ENCODE measurements at regions not wholly inside any gene's neighbourhood (a gene's known extent, or its start where the extent isn't known, plus 50 kb on each side); places are given as distances from the start of the nearest gene placed in this dataset.

DNA sequence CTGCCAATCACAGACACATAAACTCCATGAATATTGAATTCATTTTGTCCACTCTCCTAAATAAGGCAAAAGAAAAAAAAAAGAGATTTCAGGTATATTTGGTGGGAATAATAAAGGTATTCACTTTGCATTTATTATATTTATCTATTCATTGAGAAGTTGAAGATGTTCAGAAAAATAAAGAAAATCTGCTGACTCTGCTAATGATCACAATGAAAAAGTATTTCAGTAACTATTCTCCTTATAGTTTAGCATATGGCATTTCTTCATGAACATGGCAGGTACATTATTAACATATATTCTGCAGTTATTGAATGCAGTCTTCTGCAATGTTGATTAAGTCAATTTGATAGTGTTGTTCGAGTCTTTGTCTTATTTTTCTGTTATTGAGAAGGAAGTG is 202.5 kb upstream of the ANKRD50 start:
- no peaks in the 10 kb centered on the region for H3K9me3 ChIP-seq (ENCODE audit: control insufficient read depth, low read length)
- H3K4me1 ChIP-seq (ENCODE audit: control insufficient read depth, insufficient read depth, low read length) = no peaks in the 10 kb centered on the region
- no peak for DNase-seq
- H3K4me3 ChIP-seq (ENCODE audit: low read length) = no peak overlapping the region
- WGBS = 73% methylated on average over 1 of the region's 1 CpG
- no peaks in the 10 kb centered on the region for H3K27me3 ChIP-seq (ENCODE audit: control insufficient read depth, insufficient read depth)
- no peak overlapping the region for H3K27ac ChIP-seq (ENCODE audit: low read length)
- intact Hi-C loops (cut with DNase I) = no loop called here
- no peak for ATAC-seq

DNA sequence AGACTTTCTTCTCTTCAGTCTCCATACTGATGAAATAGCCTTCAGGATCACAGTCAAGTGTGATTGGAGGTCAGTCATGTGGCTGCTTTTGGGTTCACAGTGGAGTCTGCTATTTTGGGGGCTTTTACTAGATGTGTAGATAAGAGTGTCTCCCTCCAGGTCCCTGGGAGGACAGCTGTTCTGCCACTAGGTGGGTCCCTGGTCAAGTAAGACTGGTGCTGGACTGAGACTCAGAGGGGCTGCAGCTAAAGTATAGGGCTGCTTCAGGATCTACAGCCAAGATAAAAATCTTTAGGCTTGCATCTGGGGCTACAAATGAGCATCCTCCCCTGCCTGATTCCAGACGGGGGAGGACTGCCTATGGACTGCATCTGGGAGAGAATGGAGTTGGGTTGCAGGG is 200.7 kb upstream of the ANKRD50 start:
- 97% methylated on average over 1 of the region's 1 CpG for WGBS
- Histone ChIP-seq H3K4me1 (ENCODE audit: control insufficient read depth, insufficient read depth, low read length) (no peaks in the 10 kb centered on the region), H3K9me3 (ENCODE audit: control insufficient read depth, low read length) (no peaks in the 10 kb centered on the region), H3K27ac (ENCODE audit: low read length) (no peak overlapping the region), H3K27me3 (ENCODE audit: control insufficient read depth, insufficient read depth) (no peaks in the 10 kb centered on the region), H3K4me3 (ENCODE audit: low read length) (no peak overlapping the region)
- intact Hi-C loops (cut with DNase I) = no loop called here
- DNase-seq (peak in 1 of 3 donors; percentile 23), ATAC-seq (no peak)

DNA sequence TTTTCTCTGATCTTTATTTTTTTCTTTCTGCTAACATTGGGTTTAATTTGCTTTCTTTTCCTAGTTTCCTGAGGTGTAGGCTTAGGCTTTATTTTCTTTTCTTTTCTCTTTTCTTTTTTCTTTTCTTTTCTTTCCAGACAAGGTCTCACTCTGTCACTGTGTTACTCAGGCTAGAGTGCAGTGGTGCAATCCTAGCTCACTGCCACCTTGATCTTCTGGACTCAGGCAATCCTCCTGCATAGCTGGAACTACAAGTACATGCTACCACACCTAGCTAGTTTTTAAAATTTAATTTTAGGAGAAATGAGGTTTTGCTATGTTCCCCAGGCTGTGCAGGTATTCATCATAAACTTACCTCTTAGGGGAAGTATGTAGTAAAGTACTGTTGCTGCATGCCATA is 197.8 kb upstream of the ANKRD50 start:
- Histone ChIP-seq H3K27ac (ENCODE audit: low read length) (no peak overlapping the region), H3K9me3 (ENCODE audit: control insufficient read depth, low read length) (no peaks in the 10 kb centered on the region), H3K4me1 (ENCODE audit: control insufficient read depth, insufficient read depth, low read length) (no peaks in the 10 kb centered on the region), H3K4me3 (ENCODE audit: low read length) (no peak overlapping the region), H3K27me3 (ENCODE audit: control insufficient read depth, insufficient read depth) (no peaks in the 10 kb centered on the region)
- ATAC-seq = no peak
- no peak for DNase-seq
- intact Hi-C loops (cut with DNase I) = no loop called here

DNA sequence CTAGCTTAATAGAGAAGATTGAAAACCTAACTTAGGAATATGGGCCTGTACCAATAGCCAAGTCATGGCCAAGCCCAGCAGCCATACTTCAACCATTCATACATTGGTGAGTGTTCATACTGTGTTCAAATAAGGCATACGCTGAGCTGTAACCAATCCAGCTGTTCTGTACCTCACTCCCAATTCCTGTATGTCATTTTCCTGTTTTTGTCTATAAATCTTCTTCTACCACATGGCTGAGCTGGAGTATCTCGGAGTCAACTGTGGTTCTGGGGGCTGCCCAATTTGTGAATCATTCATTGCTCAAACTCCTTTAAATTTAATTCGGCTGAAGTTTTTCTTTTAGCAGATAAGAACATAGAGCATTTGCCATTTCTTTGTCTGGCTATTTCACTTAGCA is 195.3 kb upstream of the ANKRD50 start:
- intact Hi-C loops (cut with DNase I) = no loop called here
- ATAC-seq = no peak
- WGBS = 67% methylated on average over 3 of the region's 3 CpGs

DNA sequence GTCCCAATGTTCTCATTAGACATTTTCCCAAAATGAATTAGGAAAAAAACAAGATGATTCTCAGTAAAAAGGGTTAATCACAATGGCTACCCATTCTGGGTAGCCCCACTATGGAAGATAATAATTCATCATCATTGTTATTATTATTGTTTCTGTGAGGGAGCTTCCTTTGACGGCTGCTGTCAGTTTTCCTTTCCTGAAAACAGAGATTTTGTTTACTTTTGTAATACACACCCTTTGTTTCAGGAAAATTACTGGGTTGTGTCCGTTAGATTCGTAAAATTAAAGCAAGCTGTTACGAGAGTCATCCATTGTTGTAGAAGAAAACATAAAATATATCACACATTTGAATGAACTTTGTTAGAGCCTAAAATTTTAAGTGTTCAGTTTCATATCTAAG is 192.9 kb upstream of the ANKRD50 start:
- DNase-seq (no peak), ATAC-seq (no peak)
- Histone ChIP-seq H3K27ac (ENCODE audit: low read length) (no peak overlapping the region), H3K4me3 (ENCODE audit: low read length) (no peak overlapping the region), H3K9me3 (ENCODE audit: control insufficient read depth, low read length) (no peaks in the 10 kb centered on the region), H3K4me1 (ENCODE audit: control insufficient read depth, insufficient read depth, low read length) (no peaks in the 10 kb centered on the region), H3K27me3 (ENCODE audit: control insufficient read depth, insufficient read depth) (no peaks in the 10 kb centered on the region)
- 56% methylated on average over 4 of the region's 4 CpGs for WGBS
- intact Hi-C loops (cut with DNase I) = no loop called here

More for the DNA sequence above, 195.3 kb upstream of the ANKRD50 start:
- Histone ChIP-seq H3K9me3 (ENCODE audit: control insufficient read depth, low read length) (no peaks in the 10 kb centered on the region), H3K4me3 (ENCODE audit: low read length) (no peak overlapping the region), H3K27ac (ENCODE audit: low read length) (no peak overlapping the region), H3K4me1 (ENCODE audit: control insufficient read depth, insufficient read depth, low read length) (no peaks in the 10 kb centered on the region), H3K27me3 (ENCODE audit: control insufficient read depth, insufficient read depth) (no peaks in the 10 kb centered on the region)
- no peak for DNase-seq

DNA sequence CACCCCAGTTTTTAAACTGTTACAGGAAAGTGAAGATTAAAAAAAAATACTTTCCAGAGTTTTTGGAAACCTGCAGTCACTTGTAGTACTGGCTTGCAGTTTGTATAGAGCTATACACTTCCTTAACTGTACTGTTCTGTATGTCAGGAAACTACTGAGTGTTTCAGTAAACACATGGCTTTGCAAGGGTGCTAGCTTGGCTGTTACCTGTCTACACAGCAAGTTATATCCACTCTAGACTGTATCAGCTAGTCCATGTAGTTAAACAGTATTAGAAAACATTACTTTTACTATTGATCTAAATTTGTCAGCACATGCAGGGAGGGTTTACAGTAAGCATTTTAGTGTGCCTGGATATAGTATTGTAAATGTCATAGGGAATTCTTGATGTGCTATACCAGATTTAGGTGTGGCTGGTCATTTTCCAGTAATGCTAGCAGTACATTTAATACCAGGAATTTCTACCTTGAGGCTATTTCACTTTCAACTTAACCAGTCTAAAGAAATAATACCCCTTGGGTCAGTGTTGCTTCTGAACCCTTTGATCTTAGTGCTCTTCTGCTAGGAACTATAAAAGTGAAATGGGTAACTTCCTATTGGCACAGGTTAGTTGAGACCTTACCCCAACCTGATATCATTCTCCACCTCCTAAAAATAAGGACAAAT is 192.3 kb upstream of the ANKRD50 start:
- Histone ChIP-seq H3K27me3 (ENCODE audit: control insufficient read depth, insufficient read depth) (no peaks in the 10 kb centered on the region), H3K4me1 (ENCODE audit: control insufficient read depth, insufficient read depth, low read length) (no peaks in the 10 kb centered on the region), H3K27ac (ENCODE audit: low read length) (no peak overlapping the region), H3K4me3 (ENCODE audit: low read length) (no peak overlapping the region), H3K9me3 (ENCODE audit: control insufficient read depth, low read length) (no peaks in the 10 kb centered on the region)
- no peak for DNase-seq
- ATAC-seq = peak in 1 of 2 donors; percentile 32
- intact Hi-C loops (cut with DNase I) = no loop called here

DNA sequence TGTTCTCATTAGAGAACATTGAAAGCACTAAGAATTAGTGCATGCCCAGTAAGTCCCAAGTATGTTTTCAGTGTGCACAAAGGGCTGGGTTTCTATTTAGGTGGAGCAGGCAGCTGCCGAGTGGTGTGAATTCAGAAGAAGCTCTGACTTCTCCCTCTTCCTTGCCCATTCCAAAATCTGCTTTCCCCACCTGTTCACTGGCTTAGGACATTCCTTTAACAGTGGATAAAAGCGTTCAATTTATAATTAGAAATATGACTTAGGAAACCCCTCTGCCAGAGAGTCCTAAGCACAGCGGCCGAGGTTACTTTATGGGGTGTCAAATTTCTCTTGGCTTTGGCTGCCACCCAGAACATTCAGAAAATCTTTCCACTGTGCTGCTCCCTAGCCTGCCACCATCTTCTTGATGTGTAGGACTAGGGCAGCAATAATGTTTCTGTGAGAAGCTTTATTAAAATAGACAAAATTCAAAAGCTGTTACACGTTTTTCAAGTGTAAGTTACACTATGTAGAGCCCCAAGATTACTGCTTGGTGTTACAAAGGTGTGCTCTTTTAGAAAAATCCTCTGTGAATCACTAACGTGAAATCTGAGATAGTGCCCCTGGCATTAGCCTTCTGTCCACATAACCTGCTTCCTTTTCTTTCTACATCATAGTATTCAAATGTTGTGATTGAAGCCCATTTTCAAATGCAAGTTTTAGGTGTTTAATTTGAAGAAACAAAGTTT is 191.6 kb upstream of the ANKRD50 start:
- intact Hi-C loops (cut with DNase I) = no loop called here
- H3K27me3 ChIP-seq (ENCODE audit: control insufficient read depth, insufficient read depth) = no peaks in the 10 kb centered on the region
- H3K9me3 ChIP-seq (ENCODE audit: control insufficient read depth, low read length) = no peaks in the 10 kb centered on the region
- DNase-seq (peak; percentile 29 to 56 (median 34)), ATAC-seq (peak; percentile 96 to 97)
- peak overlapping the region; percentile 30 for H3K27ac ChIP-seq (ENCODE audit: low read length)
- peak overlapping the region; percentile 14 for H3K4me3 ChIP-seq (ENCODE audit: low read length)
- H3K4me1 ChIP-seq (ENCODE audit: control insufficient read depth, insufficient read depth, low read length) = no peaks in the 10 kb centered on the region
- 26% methylated on average over 6 of the region's 6 CpGs for WGBS

DNA sequence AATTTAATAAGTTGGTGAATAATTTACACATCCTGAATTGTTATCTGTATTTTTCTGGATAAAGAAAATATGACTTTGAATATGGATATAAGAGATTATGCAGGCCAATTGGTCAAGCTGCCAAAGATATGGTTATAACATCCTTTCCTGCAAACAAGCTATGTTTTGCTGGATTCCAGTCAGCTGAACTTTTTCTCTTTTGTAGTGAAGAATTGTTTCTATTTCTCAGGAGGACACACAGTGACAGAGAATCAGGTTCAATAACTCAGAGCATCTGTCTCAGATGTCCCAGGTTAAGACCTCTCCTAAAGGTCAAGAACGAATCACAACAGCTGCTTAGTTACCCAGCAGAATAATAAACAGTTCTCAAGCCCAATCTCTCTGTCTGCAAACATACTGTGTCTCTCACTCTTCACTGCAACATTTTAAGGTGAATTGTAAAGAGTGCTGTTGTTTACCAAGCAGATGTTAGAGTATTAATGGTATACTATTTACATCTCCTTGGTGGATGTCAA is 189.5 kb upstream of the ANKRD50 start:
- intact Hi-C loops (cut with DNase I) = no loop called here
- ATAC-seq (no peak), DNase-seq (no peak)
- Histone ChIP-seq H3K4me3 (ENCODE audit: low read length) (no peak overlapping the region), H3K27me3 (ENCODE audit: control insufficient read depth, insufficient read depth) (no peaks in the 10 kb centered on the region), H3K9me3 (ENCODE audit: control insufficient read depth, low read length) (no peaks in the 10 kb centered on the region), H3K4me1 (ENCODE audit: control insufficient read depth, insufficient read depth, low read length) (no peaks in the 10 kb centered on the region), H3K27ac (ENCODE audit: low read length) (no peak overlapping the region)
- WGBS = 50% methylated on average over 1 of the region's 1 CpG

DNA sequence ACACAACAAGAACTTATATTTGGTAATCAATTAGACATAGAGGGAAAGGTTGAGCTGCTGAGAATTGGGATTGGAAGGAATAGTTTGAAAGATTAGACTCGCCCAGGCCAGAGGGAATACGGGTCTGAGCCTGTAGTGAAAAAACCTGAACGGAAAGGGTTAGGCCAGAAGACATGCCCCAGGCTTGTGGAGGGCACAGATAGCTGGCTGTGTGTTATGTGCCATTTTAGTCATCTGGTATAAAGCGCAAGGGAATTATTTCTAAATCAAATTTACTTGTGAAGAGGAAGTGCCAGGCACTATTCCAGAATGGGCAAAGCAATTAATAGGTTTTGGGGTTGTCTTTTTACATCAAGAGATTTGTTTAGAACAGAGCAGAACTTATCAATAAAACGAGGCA is 187.5 kb upstream of the ANKRD50 start:
- DNase-seq (no peak), ATAC-seq (no peak)
- 84% methylated on average over 5 of the region's 5 CpGs for WGBS
- H3K27me3 ChIP-seq (ENCODE audit: control insufficient read depth, insufficient read depth) = no peaks in the 10 kb centered on the region
- no peak overlapping the region for H3K4me3 ChIP-seq (ENCODE audit: low read length)
- no peaks in the 10 kb centered on the region for H3K4me1 ChIP-seq (ENCODE audit: control insufficient read depth, insufficient read depth, low read length)
- intact Hi-C loops (cut with DNase I) = no loop called here
- H3K27ac ChIP-seq (ENCODE audit: low read length) = no peak overlapping the region
- no peaks in the 10 kb centered on the region for H3K9me3 ChIP-seq (ENCODE audit: control insufficient read depth, low read length)

DNA sequence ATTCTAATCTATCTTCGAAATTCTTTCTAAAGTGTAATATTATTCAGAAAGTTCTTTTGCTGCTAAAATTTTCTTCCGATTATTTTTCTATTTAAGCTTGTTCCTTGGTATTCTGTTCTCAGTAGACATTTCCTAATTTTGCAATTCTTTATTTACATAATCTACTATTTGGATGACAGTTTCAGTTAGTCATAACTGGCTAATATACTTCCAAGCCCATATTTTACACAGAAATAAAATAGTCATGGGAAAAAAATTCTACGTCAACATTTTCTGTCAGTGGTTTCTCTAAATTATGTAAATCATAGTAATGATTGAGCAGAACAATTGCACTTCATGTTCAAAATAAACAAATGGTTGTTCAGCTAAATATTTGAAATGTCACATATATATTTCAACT is 178.0 kb upstream of the ANKRD50 start:
- intact Hi-C loops (cut with DNase I) = no loop called here

DNA sequence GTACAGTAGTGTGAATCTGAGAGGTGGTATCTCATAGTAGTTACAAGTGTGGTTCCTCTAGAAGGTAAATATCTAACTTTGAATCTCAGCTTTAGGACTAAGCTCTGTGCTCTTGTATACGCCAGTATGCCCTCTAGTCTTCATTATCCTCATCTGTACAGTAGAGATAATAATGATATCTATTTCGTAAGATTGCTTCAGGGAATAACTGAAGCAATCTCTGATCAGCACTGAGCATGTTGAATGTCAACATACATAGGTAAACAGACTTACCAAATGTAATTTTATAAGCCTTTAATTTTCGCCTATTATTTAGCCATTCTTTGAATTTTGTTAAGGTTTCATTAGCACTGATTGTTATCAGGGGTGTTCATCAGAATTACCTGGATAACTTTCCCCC is 175.2 kb upstream of the ANKRD50 start:
- no peaks in the 10 kb centered on the region for H3K9me3 ChIP-seq (ENCODE audit: control insufficient read depth, low read length)
- no peaks in the 10 kb centered on the region for H3K4me1 ChIP-seq (ENCODE audit: control insufficient read depth, insufficient read depth, low read length)
- H3K4me3 ChIP-seq (ENCODE audit: low read length) = no peak overlapping the region
- no peaks in the 10 kb centered on the region for H3K27me3 ChIP-seq (ENCODE audit: control insufficient read depth, insufficient read depth)
- intact Hi-C loops (cut with DNase I) = no loop called here
- ATAC-seq (no peak), DNase-seq (no peak)
- 93% methylated on average over 3 of the region's 3 CpGs for WGBS
- no peak overlapping the region for H3K27ac ChIP-seq (ENCODE audit: low read length)

More for the DNA sequence above, 178.0 kb upstream of the ANKRD50 start:
- no peak for DNase-seq
- Histone ChIP-seq H3K4me1 (ENCODE audit: control insufficient read depth, insufficient read depth, low read length) (no peaks in the 10 kb centered on the region), H3K27ac (ENCODE audit: low read length) (no peak overlapping the region), H3K9me3 (ENCODE audit: control insufficient read depth, low read length) (no peaks in the 10 kb centered on the region), H3K4me3 (ENCODE audit: low read length) (no peak overlapping the region), H3K27me3 (ENCODE audit: control insufficient read depth, insufficient read depth) (no peaks in the 10 kb centered on the region)
- ATAC-seq = no peak
- WGBS = 86% methylated on average over 3 of the region's 3 CpGs

Measured in right cardiac atrium (tissue), 5 donors.